Activated B cell treated with CpG ODN at 0.5 μM for 24 hours (primary cell): ENCODE measurements at regions not wholly inside any gene's neighbourhood (a gene's known extent, or its start where the extent isn't known, plus 50 kb on each side); places are given as distances from the start of the nearest gene placed in this dataset.

Experiments
- ATAC-seq: fragments of 200-7000 bp; cut with Tn5 transposase; one replicate; pipeline ENCODE4 v1.10.0; 2021; ENCODE audit warnings: low read depth, mild to moderate bottlenecking, moderate library complexity
- CTCF ChIA-PET: fragments of 350-600 bp; sonication (Branson Sonifier 250); formaldehyde crosslinking; loops from one replicate; lab custom pipeline; 2021; ENCODE audit warnings: antibody characterized with exemption; lab: Charles Lee
- POLR2A ChIA-PET: fragments of 350-600 bp; sonication (Branson Sonifier 250); formaldehyde crosslinking; loops from one replicate; lab custom pipeline; 2021; ENCODE audit warnings: antibody characterized with exemption; lab: Charles Lee
- DNase-seq: peaks from one replicate; pipeline ENCODE4 v3.0.0; 2022
- H3K27ac Mint-ChIP-seq: one replicate; pipeline ENCODE4 v1.8.0; 2020; ENCODE audit warnings: mixed read lengths
- H3K27me3 Mint-ChIP-seq: one replicate; pipeline ENCODE4 v1.8.0; 2021; ENCODE audit warnings: mixed read lengths
- H3K36me3 Mint-ChIP-seq: one replicate; pipeline ENCODE4 v1.8.0; 2021; ENCODE audit warnings: low read depth, mixed read lengths
- H3K4me1 Mint-ChIP-seq: one replicate; pipeline ENCODE4 v1.8.0; 2021; ENCODE audit warnings: mixed read lengths
- H3K4me3 Mint-ChIP-seq: one replicate; pipeline ENCODE4 v1.8.0; 2020; ENCODE audit warnings: mild to moderate bottlenecking, mixed read lengths
- H3K9me3 Mint-ChIP-seq: one replicate; pipeline ENCODE4 v1.8.0; 2020; ENCODE audit warnings: mixed read lengths
- CTCF ChIP-seq: fragments of 200-600 bp; IDR thresholded peaks from one replicate; pipeline ENCODE4 v1.8.0; 2022; ENCODE audit warnings: antibody characterized with exemption, mild to moderate bottlenecking
- intact Hi-C: fragments of 100-400 bp; cut with micrococcal nuclease; formaldehyde crosslinking; loops from one replicate; pipeline ENCODE4 v1.15.1; 2024

GRCh38 chr17:72064606-72065193 lies 56.1 kb upstream of the SOX9 start:
- ATAC-seq (no peak), DNase-seq (no peak)
- H3K4me1 Mint-ChIP-seq = no peaks in the 10 kb centered on the region
- H3K27me3 Mint-ChIP-seq = no peaks in the 10 kb centered on the region
- no peak overlapping the region for H3K4me3 Mint-ChIP-seq
- no peaks in the 10 kb centered on the region for H3K9me3 Mint-ChIP-seq
- H3K27ac Mint-ChIP-seq = no peak overlapping the region
- ChIA-PET POLR2A (no interaction called here), CTCF (no interaction called here)
- intact Hi-C loops = no loop called here
- H3K36me3 Mint-ChIP-seq = no peaks in the 10 kb centered on the region
- TF ChIP-seq CTCF = no peak

- Mint-ChIP-seq H3K4me1 (no peaks in the 10 kb centered on the region), H3K27me3 (no peaks in the 10 kb centered on the region), H3K9me3 (no peaks in the 10 kb centered on the region), H3K4me3 (no peak overlapping the region), H3K27ac (no peak overlapping the region), H3K36me3 (no peaks in the 10 kb centered on the region)
- DNase-seq (no peak), ATAC-seq (no peak)
- POLR2A ChIA-PET = no interaction called here
- TF ChIP-seq CTCF = no peak
- CTCF ChIA-PET = no interaction called here
- intact Hi-C loops = no loop called here
These were observed 55.3 kb upstream of the SOX9 start for GRCh38 chr17:72065556-72065955.

GRCh38 chr17:72068643-72069042 lies 52.2 kb upstream of the SOX9 start:
- Mint-ChIP-seq H3K4me3 (no peak overlapping the region), H3K27ac (no peak overlapping the region), H3K27me3 (no peaks in the 10 kb centered on the region), H3K9me3 (no peaks in the 10 kb centered on the region), H3K36me3 (no peaks in the 10 kb centered on the region), H3K4me1 (no peaks in the 10 kb centered on the region)
- DNase-seq (no peak), ATAC-seq (no peak)
- CTCF ChIA-PET = no interaction called here
- intact Hi-C loops = no loop called here
- TF ChIP-seq CTCF = no peak
- POLR2A ChIA-PET = no interaction called here

GRCh38 chr17:72069586-72070202 lies 51.1 kb upstream of the SOX9 start:
- no peak overlapping the region for H3K27ac Mint-ChIP-seq
- H3K27me3 Mint-ChIP-seq = no peaks in the 10 kb centered on the region
- H3K36me3 Mint-ChIP-seq = no peaks in the 10 kb centered on the region
- ChIA-PET CTCF (no interaction called here), POLR2A (no interaction called here)
- intact Hi-C loops = no loop called here
- H3K9me3 Mint-ChIP-seq = no peaks in the 10 kb centered on the region
- TF ChIP-seq CTCF = no peak
- H3K4me1 Mint-ChIP-seq = no peaks in the 10 kb centered on the region
- no peak overlapping the region for H3K4me3 Mint-ChIP-seq
- no peak for DNase-seq
- no peak for ATAC-seq
